ENCODE measurements at regions not wholly inside any gene's neighbourhood (a gene's known extent, or its start where the extent isn't known, plus 50 kb on each side); places are given as distances from the start of the nearest gene placed in this dataset.

DNA sequence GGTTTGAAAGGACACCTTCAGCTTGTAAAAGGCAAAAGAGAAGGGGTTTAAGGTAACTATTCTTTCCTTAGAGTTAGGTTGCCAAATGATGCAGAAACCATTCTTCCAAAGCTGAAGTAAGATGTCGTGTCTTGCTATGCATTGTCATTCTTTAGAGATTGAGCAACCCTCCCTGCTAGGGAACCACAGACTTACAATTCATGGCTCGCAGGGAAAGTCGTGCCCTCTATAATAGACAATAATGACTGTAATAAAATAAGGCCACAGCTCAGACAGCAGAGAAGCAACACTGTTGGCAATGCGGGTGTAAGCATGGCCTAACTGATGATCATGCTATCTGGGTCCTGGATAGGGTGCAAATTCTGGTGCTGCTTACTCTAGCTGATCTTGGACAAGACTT lies 129.6 kb upstream of the CDH13 start:
- no peak for ATAC-seq

DNA sequence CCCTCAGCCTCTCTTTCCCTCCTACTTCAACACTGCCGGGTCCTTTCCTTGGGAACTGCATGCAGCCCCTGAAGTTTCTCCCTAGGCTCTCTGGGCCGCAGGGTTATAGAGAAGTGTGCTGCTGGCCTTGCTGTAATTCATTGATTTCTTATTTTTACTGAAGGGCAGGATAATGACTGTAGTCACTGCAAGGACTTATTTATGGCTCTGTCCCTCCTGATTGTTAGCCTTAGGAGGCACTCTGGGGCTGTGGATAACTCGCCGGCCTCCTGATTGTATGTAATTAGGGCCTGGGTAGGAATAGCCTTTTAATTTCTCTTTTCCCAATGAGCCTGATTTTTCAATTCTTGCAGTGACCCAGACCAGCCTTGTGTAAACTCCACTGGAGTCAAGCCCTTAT lies 138.3 kb upstream of the CDH13 start:
- ATAC-seq = no peak

DNA sequence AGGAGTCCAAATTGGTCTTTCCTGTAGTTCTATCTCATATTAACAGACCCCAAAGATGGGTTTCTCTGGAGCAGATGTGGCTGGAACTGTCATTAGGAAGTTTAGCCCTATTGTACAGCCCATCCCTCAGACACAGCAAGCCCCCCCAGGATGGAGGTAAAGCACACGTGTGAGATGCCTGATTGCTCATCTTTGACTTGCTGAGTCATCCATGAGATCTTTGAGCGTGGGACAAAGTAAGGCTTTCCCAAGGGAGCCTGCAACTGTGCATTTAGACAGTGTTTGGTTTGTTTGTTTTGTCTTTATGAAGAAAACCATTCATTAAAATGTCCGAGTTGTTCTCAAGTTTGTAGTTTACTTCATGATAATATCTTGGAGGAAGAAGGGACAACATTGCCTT lies 145.3 kb upstream of the CDH13 start:
- ATAC-seq = no peak

DNA sequence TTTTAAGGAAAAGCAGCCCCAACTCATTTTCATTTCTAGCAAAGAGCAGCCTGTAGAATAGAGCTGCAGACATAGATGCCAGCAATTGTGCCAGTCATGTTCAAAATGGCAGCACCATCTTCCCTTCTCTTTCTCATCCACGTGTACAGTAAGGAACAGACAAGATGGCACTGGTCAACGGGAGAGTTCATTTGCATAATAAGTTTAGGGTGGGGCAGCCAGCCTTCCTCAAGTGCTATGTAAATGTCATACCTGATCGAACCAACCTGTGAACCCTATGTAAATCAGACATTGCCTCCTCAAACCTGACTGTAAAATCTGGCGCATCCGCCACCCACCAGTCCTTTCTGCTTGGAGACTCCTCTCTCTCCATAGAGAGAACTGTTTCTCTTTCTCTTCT lies 150.0 kb upstream of the CDH13 start:
- ATAC-seq = no peak

GRCh38 chr16:82470620-82471152 lies 156.1 kb upstream of the CDH13 start:
- ATAC-seq = no peak

GRCh38 chr16:82470016-82470415 lies 156.8 kb upstream of the CDH13 start:
- ATAC-seq = no peak

DNA sequence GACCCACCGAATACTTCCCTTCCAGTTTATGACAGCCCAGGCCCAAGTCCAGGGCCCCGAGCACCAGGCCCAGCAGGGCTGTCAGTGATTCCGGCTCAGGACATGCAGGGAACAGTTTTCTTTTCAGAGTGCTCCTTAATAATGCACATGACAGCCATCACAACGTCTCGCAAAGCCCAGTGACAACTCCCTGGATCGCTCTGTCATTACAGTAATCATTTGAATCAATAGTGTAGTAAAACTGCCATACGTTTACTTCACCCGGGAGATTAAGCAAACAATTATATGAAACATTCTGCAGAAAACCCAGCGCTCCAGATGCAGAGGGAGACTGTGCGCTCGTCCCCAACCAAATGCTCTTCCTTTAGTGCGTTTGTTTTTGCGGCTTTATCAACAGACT lies 162.6 kb upstream of the CDH13 start:
- no peak for ATAC-seq

- ATAC-seq = no peak
Measured at GRCh38 chr16:82460766-82461165, 166.0 kb upstream of the CDH13 start.

DNA sequence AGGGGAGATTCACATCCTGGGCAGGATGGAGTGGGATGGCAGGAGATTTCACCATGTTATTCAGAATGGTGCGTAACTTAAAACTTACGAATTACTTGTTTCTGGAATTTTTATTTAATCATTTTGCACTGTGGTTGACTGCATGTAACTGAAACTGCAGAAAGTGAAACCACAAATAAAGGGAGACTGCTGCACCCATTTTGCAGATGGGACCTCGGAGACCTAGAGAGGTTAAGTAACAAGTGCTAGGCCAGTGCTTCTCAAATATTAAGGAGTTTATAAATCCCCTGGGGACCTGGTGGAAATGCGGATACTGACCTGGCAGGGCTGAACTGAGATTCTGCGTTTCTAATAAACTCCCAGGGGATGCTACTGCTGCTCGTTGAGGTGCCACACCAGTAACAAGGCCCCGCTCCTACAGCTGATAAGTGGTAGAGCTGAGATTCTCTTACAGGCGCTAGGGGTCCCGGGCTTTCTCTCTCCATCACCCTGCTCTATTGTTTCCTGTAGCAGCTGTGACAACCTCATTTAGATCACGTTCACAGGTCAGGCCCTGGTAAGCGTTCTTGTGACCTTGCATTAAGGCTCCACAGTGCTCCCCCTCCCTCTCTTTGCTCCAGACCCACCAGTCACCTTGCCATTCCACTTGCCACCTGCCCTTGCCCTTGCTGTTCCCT lies 167.1 kb upstream of the CDH13 start:
- no peak for ATAC-seq

GRCh38 chr16:82456683-82457082 lies 170.1 kb upstream of the CDH13 start:
- ATAC-seq = peak; percentile 89

- peak; percentile 10 for ATAC-seq
Measured at GRCh38 chr16:82454566-82454965, 172.2 kb upstream of the CDH13 start.

- no peak for ATAC-seq
Measured at GRCh38 chr16:82454152-82454551, 172.6 kb upstream of the CDH13 start.

DNA sequence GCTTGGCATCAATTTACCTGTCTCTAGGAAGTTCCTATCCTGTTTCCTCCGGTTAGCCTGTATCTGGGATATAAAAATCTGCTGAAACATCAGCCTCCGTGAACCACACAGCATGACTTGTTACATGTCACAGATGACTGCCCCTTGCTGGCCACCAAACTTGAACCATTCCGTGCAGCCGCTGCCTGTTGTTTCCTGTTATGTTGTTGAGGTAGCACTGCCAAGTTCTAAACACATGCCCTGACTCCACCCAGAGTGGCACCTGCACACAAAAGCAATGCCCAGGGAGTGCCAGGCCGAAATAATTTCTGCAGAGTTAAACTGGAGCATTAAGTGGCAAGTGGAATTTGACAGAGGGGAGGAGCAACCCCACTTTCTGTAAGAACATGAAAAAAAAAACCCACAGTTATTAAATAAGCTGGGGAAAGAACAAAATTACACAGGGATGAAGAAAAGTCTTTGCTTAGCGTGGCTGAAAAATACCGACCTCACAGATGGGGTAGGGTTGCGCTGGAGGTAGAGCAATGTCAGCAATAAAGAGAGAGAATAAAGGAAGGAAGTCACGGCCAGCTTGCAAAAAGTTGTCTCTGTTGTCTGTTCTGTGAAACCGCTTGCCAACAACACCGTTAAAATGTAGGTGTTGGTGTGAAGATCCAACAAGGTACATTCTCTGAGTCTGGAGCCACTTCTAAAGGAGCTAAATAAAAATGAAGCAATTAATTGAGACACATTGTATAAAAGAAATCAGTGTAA lies 174.6 kb upstream of the CDH13 start:
- ATAC-seq = no peak

DNA sequence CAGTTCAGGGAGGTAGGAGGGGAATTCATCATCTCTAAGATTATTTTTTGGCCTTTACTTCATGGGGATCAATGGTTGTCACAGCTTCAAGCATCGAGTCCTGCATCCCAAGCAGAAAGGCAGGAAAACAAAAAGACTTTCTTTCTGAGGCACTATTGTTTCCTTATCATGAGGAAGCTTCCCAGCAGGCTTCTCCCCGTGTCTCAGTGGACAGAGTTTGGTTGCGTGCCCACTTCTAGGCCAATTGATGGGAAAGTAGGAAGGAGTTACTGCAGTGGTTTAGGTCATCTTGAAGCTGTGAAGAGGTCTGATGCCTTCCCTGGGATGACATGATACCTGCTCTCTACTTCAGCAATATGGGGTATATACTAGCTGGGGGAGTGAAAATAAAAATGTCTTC lies 175.3 kb upstream of the CDH13 start:
- no peak for ATAC-seq

DNA sequence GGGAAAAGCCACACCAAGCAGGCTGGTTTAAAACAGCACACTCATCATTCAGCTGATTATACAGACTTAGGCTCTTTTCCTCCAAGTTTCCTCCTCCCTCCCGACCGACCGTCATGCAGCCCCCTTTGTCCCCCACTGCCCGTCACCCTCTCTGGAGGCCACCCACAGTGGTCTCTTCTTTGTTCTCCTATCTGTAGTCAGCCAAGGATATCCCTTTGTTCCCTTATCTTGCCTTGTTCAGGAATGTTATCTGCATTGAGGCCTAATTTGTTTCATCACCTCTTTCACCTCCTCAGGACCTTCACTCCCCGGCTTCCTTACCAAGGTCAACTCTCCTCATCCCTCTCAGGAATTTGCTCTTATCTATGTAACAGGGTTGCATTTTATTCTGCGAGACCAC lies 186.4 kb upstream of the CDH13 start:
- no peak for ATAC-seq

GRCh38 chr16:82439678-82440293 lies 187.0 kb upstream of the CDH13 start:
- no peak for ATAC-seq

GRCh38 chr16:82433042-82433441 lies 193.7 kb upstream of the CDH13 start:
- ATAC-seq = no peak

GRCh38 chr16:82432261-82432660 lies 194.5 kb upstream of the CDH13 start:
- ATAC-seq = no peak

- ATAC-seq = peak; percentile 71
Measured at GRCh38 chr16:82425661-82426060, 201.1 kb upstream of the CDH13 start.

GRCh38 chr16:82421851-82422250 lies 204.9 kb upstream of the CDH13 start:
- no peak for ATAC-seq

DNA sequence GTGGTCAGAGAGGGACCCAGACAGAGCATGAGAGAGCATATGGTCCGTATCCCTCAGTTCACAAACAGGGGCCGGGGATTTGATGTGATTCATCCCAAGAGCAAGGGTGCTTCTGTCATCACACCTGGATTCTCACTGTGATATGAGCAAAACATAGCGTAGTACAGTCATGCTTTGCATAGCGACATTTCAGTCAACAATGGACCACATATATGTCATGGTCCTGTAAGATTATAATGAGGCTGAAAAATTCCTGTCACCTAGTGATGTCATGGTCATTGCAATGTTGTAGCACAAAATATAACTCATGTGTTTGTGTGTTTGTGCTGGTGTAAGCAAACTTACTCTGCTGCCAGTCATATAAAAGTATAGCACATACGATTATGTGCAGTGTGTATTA lies 207.4 kb upstream of the CDH13 start:
- ATAC-seq = no peak

DNA sequence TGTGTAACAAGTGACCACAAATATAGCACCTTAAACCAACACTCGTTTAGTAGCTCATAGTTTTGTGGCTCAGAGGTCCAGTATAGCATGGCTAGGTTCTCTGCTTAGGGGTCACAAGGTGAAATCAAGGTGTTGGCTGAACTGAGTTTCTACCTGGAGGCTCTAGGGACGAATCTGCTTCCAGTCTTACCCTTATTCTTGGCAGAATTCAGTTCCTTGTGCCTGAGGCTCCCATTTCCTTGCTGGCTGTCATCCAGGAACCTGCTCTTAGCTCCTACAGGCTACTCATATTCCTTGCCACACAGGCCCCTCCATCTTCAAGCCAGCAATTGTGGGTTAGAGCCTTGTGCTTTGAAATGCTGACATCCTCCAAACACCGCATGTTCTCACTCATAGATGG lies 212.3 kb upstream of the CDH13 start:
- no peak for ATAC-seq

GRCh38 chr16:82412770-82413169 lies 214.0 kb upstream of the CDH13 start:
- ATAC-seq = no peak

DNA sequence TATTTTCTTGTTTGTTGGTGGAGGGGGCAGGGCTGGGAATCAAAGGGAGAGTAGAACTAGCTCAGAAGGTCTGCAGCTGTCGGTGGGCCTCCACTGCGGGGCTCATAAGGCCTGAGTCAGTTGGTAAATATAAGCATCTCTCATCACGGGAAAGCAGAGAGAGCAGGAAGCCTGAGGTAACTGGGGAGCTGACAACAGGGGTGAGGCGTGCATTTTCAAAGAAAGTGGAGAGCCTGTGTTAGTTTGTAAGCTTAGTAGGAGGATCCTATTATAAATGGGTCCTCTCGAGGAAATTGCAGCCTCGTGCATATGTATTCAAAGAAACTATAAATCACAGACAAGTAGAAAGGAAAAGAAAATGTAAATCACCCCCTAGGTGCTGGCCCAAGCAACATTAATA lies 221.0 kb upstream of the CDH13 start:
- no peak for ATAC-seq

Data from esophagus mucosa (tissue), 1 donor.